Kasumi-1 (cell line): ENCODE measurements at regions not wholly inside any gene's neighbourhood (a gene's known extent, or its start where the extent isn't known, plus 50 kb on each side); places are given as distances from the start of the nearest gene placed in this dataset.
A peak's percentile ranks its signal among the peaks of the same experiment; 100 is the strongest.

ENCODE experiments used
- DNase-seq, 2 experiments: peaks; one replicate each; lab custom pipeline; 2025; lab: John Stamatoyannopoulos, UW

DNA sequence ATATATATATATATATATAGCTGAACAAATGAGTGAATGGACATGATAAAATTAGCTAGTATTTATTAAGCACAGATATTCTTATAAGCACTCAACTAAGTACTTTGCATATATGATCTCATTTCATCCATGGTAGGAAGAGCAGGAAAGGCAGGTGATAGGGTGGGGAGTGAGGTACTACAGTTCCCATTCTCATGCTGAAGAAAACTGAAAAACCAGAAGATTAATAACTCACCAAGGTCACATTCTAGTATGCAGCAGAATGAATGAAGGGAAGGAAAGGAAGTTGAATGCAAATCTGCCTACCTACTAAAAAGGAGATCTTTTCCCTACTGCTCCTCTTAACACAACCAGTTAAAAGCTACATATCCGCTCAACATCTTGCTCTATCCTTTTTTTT, 298.1 kb upstream of the TMPO start:
- no peak for DNase-seq

DNA sequence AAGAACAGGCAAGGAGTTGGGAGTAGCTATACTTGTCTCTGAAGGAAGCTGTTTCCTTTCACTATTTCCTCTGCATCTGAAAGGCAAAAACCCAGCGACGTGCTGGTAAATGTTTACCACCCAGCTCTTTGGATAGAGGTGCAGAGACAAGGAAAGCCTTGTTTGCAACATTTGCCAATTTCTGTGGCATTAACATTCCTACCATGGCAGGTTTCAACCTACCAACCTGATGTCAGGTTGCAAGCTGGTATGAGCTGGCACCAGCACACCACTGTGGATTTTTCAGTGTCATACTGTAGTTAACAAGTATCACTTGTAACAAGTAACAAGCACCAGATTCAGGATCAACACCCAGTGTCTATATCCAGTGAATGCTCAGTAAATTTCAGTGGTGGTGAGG, 294.8 kb upstream of the TMPO start:
- DNase-seq, result no peak

DNA sequence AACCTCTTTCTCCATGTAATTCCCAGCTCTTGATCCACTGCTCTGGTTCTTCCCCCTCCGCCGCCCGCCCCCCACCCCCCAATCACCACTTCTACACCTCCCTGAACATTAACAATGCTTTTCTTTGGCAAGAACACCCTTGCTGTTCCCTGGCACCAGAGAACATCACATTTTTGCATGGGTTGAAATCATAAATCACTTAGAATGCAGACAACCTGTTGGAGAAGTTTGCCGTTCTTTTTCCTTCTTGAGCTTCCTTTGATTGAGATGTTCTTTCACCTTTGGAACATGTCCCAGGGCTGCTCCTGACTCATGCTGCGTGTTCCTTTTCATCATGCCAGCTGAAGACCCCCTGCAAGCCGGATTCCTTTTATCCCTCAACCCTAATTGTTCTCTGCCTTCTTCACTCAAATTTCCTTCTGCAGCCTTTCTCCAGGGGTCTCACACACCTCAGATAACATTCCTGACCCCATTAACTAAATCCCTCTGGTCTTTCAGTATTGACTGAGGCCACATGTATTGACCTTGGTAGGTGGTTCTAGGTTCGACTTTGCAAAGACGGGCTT, 294.1 kb upstream of the TMPO start:
- no peak for DNase-seq

DNA sequence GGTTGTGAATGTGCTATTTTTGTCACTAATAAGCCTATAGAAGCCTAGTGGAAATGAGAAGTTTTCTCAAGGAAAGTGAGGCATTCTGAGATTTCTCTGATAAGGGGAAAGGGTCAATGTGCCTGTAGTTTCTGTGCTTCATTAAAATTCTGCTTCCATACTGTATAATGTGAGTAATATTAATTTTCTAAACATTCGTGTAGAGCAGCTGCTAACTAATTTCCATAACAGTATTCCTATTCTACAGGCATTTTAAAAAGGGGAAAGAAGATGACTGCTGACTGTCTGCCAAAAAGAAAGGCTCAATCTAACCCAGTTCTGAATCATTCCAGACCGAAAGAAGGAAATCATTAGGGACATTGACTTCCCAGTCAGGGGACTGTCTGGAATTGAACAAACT, 293.3 kb upstream of the TMPO start:
- DNase-seq, result no peak

DNA sequence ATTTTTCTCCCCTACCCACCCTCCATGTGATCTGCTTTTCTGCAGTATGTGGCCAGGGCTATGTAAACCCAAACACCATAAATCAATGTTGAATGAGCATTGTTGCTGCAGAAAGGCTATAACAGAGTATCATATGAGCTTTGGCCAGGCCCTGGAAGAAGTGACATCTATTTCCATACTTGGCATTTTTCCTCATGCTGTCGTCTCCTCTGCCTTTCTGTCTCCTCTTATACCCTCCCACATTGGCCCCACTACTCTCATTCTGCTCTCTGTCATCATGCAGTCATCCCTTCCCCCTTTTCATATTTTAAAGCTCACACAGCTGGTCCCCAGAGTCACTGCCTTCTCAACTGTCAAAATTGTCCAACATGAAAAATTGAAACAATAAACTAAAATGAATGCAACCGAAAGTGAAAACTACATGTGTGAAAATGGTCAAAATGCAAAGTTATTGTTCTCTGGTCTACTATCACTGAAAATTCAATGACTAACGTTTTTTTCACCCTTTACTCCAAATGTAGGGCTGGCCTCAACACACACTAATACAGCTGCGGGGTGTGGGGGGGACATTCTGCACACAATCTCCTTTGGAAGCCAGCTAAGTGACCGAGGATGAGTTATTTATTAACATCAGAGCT, 290.7 kb upstream of the TMPO start:
- DNase-seq, result no peak

DNA sequence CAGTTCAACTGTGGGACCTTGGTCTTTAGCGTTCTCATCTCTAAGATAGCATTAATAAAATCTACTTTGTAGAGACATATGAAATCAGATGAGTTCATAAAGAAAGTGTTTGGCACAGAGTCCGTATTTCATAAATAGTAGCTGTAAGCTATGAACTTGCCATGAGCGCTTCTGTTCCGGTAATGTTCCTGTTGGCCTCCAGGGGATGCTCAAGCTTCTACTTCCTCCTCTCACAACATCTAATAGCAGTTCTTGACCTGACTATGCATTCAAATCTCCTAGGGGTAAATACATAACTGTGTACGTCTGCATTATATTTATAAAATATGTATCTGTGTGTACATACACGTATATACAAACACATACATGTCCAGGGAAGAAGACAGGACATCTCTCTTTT, 288.2 kb upstream of the TMPO start:
- DNase-seq, result peak; percentile 13 to 14

DNA sequence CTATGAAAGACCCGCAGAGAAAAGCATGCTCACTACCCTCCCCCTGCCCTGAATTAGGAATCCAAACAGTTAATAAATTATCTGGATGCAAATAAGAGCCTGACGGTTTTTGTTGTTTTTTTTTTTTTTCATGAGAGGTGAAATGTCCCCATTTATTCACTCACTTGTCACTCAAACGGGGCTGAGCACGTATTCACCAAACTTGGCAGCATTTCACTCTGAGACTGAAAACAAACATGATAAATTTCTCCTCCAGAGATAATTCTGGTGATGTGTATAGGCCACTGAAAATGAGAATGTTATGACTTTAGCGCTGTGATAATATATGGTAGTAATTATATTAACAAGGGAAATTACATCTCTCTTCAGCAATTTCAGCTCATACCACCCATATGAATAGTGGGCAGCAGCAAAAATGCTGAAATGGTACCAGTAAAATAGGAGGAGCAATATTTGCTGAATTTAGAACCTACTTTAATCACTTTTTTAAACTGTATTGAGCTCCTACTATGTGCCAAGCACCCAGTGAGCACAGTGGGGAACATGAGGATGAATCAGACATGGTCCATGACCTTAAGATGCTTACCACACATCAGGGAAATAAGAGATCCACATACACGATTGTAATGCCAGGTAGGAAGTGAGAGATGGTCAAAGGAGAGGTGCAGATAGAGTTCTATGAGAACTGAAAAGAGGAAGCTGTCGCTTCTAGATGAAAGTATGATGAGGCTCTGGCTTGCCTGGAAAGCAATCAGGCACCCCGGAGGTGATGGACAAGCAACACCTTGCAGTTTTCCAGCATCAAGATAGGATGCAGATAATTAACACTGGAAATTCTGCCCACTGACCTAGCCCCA, 286.5 kb upstream of the TMPO start:
- DNase-seq, result no peak

DNA sequence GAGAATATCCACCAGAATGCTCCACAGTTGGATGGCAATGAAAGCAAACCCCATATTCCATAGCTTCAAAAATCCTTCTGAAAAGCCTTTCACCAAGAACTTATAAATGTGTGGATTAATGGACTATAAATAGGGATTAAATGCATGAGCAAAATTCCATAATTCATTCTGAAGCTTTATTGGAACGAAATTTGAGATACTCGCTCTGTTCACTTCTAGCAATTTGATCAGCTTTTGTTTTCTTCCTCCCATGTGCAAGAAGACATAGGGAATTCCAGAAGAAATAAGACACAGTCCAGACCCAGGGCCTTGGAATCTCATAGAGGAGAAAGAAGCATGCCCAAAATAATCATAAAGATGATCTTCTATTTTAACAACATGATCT, 285.9 kb upstream of the TMPO start:
- DNase-seq, result no peak

DNA sequence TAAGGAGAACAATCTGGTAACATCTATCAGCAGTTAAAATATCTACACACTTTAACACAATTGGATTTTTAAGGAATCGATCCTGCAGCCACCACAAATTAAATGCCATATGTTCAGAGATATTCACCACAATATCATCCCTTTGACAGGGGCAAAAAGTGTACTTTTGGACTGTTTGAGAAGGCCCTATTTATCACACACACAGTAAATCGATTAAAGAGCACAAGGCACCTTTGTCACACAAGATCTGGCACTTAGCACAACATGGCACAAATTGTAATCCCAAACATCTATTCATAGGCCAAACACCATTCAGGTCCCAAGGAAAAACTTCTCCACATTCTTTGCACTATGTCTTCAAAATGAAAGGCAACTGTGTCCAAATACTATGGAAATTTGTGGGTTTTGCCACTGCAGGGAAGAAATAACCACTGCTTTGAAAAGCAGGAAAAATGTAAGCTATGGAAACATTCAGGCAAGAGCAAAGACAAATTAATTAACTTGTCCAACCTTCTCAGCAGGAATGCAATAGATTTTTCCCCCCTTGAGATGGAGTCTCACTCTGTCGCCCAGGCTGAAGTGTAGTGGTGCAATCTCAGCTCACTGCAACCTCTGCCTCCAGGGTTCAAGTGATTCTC, 282.5 kb upstream of the TMPO start:
- no peak for DNase-seq

DNA sequence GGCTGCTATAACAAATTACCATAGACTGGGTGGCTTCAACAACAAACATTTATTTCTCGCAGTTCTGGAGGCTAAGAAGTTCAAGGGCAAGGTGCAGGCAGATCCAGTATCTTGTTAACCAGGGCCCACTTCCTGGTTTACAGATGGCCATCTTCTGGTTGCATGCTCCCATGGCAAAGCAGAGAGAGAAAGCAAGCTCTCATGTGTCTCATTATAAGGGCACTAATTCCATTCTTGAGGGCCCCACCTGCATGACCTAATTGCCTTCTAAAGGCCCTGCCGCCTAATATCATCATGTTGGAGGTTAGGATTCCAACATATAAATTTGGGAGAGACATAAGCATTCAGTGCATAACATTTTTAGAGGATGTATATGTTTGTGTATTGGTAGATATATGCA, 280.1 kb upstream of the TMPO start:
- no peak for DNase-seq

DNA sequence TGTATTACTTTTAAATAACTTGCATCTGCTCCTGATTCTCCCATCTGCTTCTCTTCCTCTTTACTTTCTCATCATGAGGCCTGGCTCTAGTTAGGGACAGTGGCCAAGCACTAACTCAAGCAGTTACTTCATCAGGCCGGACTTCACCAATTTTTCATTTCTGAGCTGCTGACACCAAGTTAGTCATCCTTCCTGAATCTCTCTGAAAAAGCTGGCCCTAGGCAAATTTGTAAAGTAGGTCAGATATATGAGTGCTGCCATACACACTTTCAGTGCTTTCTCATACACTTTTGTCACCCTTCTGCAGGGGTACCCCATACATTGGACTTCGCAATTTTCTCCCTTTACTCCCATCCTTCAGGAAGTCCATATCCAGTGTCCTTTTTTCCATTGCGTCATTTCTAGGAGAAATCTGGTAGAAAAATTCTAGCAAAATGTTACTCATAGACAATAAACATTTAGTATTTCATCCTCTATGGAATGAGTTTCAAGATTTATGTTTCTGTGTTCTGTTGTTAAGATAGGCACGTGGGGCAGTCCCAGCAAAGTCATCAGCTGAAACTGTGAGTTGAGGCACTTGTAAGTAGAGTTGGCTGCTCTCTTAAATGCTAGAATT, 276.8 kb upstream of the TMPO start:
- no peak for DNase-seq

DNA sequence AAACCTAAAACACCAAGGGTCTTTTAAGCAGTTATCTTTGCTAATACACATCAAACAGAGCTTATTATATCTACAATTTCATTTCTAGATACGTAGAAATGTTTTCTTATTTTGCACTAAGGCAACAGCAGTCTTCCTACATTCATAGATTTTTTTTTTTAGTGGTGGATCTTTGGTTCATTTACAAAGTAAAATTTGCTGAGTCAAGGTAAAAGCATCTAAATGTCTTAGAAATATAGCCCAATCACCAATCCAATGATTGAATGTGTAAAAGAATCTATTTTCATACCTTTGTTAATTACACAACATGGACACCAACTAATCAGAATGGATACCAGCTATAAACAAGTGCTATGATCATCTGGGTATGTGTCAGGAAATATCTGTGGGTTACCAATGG, 272.2 kb upstream of the TMPO start:
- no peak for DNase-seq

DNA sequence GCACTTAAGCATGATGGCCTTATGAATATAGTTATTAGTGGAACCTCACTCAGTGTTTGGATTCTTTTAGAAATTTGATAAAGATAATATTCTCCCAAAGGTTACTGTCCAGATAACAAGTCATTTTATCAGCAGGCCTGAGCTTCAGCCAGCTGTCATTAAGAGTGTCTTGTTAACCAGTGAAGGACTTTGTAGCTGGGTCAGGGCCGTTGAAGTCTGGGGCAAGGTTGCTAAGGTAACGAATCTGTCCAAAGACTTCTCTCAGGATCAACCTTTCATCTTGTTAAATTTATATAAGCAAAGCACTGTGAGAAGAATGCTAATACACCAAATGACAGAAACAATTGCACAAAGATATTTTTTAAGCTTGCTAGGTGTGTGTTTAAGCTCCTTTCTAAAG, 271.3 kb upstream of the TMPO start:
- no peak for DNase-seq

DNA sequence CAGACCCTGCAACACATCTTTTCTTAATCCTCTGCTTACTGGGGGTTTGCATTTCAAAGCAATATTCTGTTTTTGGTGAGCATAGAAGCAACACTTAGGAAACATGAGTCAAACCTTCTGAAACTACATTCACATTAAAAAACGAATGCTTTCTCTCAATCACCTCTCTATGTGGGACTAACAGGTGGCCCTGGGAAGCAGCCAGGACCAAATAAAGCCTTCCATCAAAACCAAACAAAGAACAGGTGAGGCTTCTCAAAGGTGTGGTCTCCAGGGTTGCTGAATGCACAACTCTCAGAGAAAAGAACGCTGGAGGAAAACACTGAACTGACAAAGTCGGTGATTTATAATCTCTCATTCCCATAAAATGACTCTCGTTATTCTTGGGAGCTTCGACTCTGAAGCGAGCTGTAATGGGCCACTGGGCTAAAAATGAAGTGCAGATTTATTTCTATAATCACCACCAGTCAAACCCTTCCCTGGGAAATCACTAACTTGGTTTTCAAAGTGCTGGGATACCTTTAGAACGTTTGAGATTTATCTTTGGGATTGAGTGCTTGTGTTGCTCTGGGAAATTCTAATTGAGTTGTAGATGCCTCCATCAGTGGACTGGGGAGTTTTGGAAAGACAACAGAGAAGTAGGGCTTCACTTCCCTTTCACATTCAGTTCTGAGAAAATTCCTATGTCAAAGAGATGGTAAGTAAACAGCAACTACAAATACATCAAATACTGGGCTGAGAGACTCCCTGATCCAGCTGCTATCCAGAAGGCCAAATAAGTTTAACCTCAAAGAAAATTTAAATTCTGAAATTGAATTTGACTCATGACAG, 262.0 kb upstream of the TMPO start:
- DNase-seq, result no peak

DNA sequence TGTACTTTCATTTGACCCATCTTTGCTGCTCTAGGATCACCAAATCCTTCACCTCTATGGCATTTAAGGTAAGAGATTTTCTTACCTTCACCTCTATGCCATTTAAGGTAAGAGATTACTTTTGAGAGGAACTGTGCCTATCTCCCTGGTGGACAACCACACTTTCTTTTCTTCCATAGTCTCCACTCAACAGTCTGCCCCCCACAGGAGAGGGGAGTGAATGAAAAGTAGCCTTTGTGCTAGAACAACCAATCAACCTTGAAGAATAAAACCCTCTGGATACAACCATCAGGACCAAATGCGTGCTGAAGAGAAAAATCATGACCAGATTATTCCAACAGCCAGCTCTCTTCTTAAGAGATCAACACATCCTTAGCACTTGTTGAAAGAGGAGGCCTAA, 258.6 kb upstream of the TMPO start:
- no peak for DNase-seq

DNA sequence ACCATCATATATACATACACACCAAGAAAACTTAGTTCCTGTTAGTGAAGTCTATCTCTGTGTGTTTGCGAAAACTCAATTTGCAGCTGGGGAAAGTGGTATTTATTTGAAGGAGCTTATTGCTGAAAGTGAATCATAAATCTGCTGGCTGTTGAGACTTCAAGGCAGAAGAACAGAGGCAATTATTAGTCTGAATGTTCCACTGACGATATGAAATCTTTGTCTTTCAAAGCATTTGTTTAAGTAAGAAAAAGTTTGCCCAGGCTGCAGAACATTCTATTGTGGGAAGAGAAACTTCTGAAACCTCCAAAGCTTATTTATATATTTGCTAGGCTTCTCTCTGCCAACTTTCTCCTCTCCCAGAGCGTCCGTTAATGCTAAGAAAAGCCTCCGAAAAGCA, 255.7 kb upstream of the TMPO start:
- DNase-seq, result no peak

DNA sequence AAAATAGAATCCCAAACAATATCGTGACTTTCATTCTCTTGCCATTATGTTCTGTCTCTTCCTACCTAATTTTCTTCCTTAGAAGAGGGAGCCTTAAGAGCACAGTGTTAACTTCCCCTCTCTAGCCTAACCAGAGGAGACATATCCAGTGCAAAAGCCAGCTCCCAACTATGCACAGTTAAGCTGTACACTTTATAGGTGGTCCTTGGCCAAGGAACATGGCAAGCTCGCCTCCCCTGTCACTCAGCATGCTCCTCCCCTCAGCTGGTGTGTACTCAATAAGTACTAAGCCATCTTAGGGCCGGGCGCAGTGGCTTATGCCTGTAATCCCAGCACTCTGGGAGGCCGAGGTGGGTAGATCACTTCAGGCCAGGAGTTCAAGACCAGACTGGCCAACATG, 255.1 kb upstream of the TMPO start:
- no peak for DNase-seq

DNA sequence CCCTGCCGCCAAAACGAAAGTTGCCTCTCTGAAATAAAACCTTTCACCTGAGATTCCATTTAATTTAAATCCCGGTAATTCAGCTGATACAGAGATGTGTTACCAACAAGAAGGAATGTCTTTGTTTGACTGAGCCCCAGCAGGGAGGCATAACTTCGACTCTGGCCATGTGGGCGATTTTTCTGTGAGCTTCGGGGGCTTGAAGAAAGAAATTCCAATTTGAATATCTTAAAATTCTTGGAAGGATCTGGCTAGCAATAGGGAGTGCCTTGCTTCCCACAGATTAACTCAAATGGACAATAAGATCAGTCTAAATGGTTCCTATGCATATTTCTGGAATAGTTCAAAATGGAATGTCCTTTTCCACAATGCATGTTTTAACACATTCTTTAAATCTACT, 252.5 kb upstream of the TMPO start:
- no peak for DNase-seq

DNA sequence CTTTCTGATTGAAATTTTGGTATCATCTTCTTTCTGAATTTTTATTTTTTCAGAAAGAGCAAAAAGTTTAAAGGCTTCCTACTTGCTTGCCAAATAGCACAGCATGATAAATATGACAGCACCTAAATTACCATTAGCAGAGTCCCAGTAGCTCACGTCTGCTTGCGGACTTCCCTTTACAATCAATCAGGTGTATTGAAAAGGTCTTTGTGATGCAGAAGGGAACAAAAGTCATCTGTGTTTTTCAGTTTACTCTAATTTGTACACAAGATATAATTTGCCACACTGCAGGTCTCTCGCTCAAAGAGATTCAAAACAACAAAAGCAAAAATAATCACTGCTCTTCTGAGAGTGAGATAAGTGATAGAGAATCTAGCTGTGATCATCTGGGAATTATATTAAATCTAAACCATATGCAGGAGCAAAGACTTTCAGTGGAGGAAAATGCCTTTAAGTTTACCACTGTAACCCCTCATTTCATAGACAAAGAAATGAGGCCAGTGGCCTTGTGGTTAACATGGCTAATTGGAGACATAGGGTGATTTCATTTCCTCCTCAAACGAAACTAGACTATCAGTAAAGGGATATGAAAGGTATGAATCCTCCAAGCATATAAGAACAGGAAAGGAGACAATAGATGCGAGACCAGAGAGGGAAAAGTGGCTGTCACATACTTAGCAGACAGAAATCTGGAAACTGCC, 240.8 kb upstream of the TMPO start:
- no peak for DNase-seq

DNA sequence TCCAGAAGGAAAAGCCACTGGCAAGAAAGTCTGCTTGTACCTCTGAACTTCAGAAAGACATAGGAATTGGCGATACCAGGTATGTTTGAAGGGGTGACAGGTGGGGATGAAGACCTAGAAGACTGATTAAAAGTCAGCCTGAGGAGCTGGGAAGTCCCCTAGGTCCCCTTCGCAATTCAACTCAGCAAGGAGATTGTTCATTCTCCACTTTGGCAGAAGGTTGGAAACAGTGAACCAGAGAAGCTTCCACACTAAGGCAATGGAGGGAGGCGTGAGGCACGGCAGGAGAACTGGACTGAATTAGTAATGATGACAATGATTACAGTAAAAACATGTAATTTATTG, 240.3 kb upstream of the TMPO start:
- no peak for DNase-seq

DNA sequence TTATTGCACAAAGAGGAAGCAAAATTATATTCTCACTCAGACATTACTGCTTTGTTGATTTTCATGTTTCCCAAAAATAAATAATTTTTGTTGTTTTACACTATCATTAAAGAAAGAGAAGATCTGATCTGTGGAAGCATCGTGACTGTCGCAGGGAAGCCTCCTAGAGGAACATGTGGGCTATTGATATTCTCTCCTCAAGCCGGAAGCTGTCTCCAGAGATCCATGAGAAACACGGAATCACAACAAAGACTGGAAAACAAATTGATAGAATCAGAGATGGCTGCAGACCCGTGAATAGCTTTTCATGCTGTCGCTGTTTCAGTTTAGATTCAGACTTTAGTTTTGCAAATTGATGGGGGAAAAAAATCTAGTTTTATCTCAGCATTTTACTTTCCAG, 235.2 kb upstream of the TMPO start:
- no peak for DNase-seq
